OCI-LY3 (cell line): ENCODE measurements at regions not wholly inside any gene's neighbourhood (a gene's known extent, or its start where the extent isn't known, plus 50 kb on each side); places are given as distances from the start of the nearest gene placed in this dataset.

Experiments
- H2AFZ ChIP-seq: fragments of 200-600, 300-600 bp; shearing (Covaris generic); 2 replicates; pipeline ENCODE4 v1.6.0; 2014; ENCODE audit warnings: antibody characterized with exemption, low read depth, low read length
- H3K27ac ChIP-seq: fragments of 200-600, 300-600 bp; sonication (generic); 2 replicates; pipeline ENCODE4 v1.5.1; 2014; ENCODE audit warnings: mild to moderate bottlenecking, low read length, moderate library complexity, mixed read lengths
- H3K27me3 ChIP-seq: fragments of 200-600, 300-600 bp; sonication (generic); 2 replicates; pipeline ENCODE4 v1.6.1; 2014; ENCODE audit warnings: low read depth, low read length, mixed read lengths
- H3K36me3 ChIP-seq: fragments of 200-600, 300-600 bp; sonication (generic); replicated peaks from 2 replicates; pipeline ENCODE3; 2014; ENCODE audit warnings: low read depth, low read length, mixed read lengths
- H3K4me1 ChIP-seq: fragments of 300-600, 200-600 bp; sonication (generic); 2 replicates; pipeline ENCODE4 v1.6.1; 2014; ENCODE audit warnings: low read length, mixed read lengths
- H3K4me2 ChIP-seq: fragments of 200-600, 300-600 bp; sonication (generic); 2 replicates; pipeline ENCODE4 v1.6.1; 2014; ENCODE audit warnings: low read length, mixed read lengths
- H3K4me3 ChIP-seq: fragments of 300-600, 200-600 bp; sonication (generic); 2 replicates; pipeline ENCODE4 v1.5.1; 2014; ENCODE audit warnings: antibody characterized with exemption, mild to moderate bottlenecking, low read length, moderate library complexity
- H3K79me2 ChIP-seq: fragments of 300-600, 200-600 bp; shearing (Covaris generic); 2 replicates; pipeline ENCODE4 v1.6.1; 2014; ENCODE audit warnings: mild to moderate bottlenecking, low read length, mixed read lengths
- H3K9ac ChIP-seq: fragments of 300-600, 200-600 bp; shearing (Covaris generic); 2 replicates; pipeline ENCODE4 v1.6.0; 2014; ENCODE audit warnings: mild to moderate bottlenecking, low read length, moderate library complexity
- H3K9me3 ChIP-seq: fragments of 200-600, 300-600 bp; shearing (Covaris generic); 2 replicates; pipeline ENCODE4 v1.6.1; 2014; ENCODE audit warnings: low read length, mixed read lengths; ENCODE audit not compliant: insufficient read depth
- H4K20me1 ChIP-seq: fragments of 200-600, 300-600 bp; sonication (generic); 2 replicates; pipeline ENCODE4 v1.6.1; 2016; ENCODE audit warnings: low read length, mixed read lengths; ENCODE audit not compliant: insufficient read depth
- CTCF ChIP-seq: fragments of 200-600, 300-600 bp; sonication (generic); IDR thresholded peaks from 2 replicates; pipeline ENCODE4 v1.5.1; 2014; ENCODE audit warnings: antibody characterized with exemption, low read length, low read depth
- EZH2phosphoT487 ChIP-seq: fragments of 200-600 bp; shearing (Covaris generic); IDR thresholded peaks from 2 replicates; pipeline ENCODE4 v1.6.1; 2018; ENCODE audit warnings: antibody characterized with exemption, mixed run types, low read depth

GRCh38 chr15:77808075-77808474 lies 175.4 kb upstream of the LINGO1 start:
- Histone ChIP-seq H3K79me2 (no peaks in the 10 kb centered on the region), H3K9me3 (no peaks in the 10 kb centered on the region), H3K36me3 (no peaks in the 10 kb centered on the region), H3K4me2 (no peak overlapping the region), H4K20me1 (no peaks in the 10 kb centered on the region), H3K9ac (no peak overlapping the region), H2AFZ (no peak overlapping the region), H3K4me1 (peaks cover 10% of the 10 kb centered on the region), H3K4me3 (no peak overlapping the region), H3K27ac (no peak overlapping the region), H3K27me3 (no peaks in the 10 kb centered on the region)
- TF ChIP-seq CTCF (no peak), EZH2phosphoT487 (no peak)

GRCh38 chr15:77807611-77808010 lies 174.9 kb upstream of the LINGO1 start:
- Histone ChIP-seq H3K79me2 (no peaks in the 10 kb centered on the region), H3K4me1 (peaks cover 7% of the 10 kb centered on the region), H3K9ac (no peak overlapping the region), H3K9me3 (no peaks in the 10 kb centered on the region), H3K4me3 (no peak overlapping the region), H4K20me1 (no peaks in the 10 kb centered on the region), H3K27me3 (no peaks in the 10 kb centered on the region), H3K4me2 (no peak overlapping the region), H3K36me3 (no peaks in the 10 kb centered on the region), H3K27ac (no peak overlapping the region), H2AFZ (no peak overlapping the region)
- no peak for TF ChIP-seq EZH2phosphoT487
- TF ChIP-seq CTCF: no peak

GRCh38 chr15:77807115-77807514 lies 174.4 kb upstream of the LINGO1 start:
- Histone ChIP-seq H3K9ac (no peak overlapping the region), H3K4me2 (no peak overlapping the region), H3K79me2 (no peaks in the 10 kb centered on the region), H2AFZ (no peak overlapping the region), H3K27ac (no peak overlapping the region), H3K4me1 (peaks cover 6% of the 10 kb centered on the region; the same call in 1 of the 2 replicates), H3K27me3 (no peaks in the 10 kb centered on the region), H3K9me3 (no peaks in the 10 kb centered on the region), H4K20me1 (no peaks in the 10 kb centered on the region), H3K4me3 (no peak overlapping the region), H3K36me3 (no peaks in the 10 kb centered on the region)
- TF ChIP-seq CTCF (no peak), EZH2phosphoT487 (no peak)

- H3K79me2 ChIP-seq: no peaks in the 10 kb centered on the region
- H3K36me3 ChIP-seq: no peaks in the 10 kb centered on the region
- H3K27ac ChIP-seq: no peak overlapping the region
- no peaks in the 10 kb centered on the region for H3K27me3 ChIP-seq
- H3K4me1 ChIP-seq: no peaks in the 10 kb centered on the region
- H3K9ac ChIP-seq: no peak overlapping the region
- H3K9me3 ChIP-seq: no peaks in the 10 kb centered on the region
- no peak overlapping the region for H2AFZ ChIP-seq
- no peak overlapping the region for H3K4me3 ChIP-seq
- H4K20me1 ChIP-seq: no peaks in the 10 kb centered on the region
- TF ChIP-seq EZH2phosphoT487: no peak
- no peak for TF ChIP-seq CTCF
- no peak overlapping the region for H3K4me2 ChIP-seq
Measured at GRCh38 chr15:77804210-77804609, 171.5 kb upstream of the LINGO1 start.
